Adrenal gland (tissue), 9 donors: ENCODE measurements at regions not wholly inside any gene's neighbourhood (a gene's known extent, or its start where the extent isn't known, plus 50 kb on each side); places are given as distances from the start of the nearest gene placed in this dataset.

Source experiments
- DNase-seq, 7 donors: peaks; one replicate each; pipeline ENCODE4 v3.0.0-alpha.2; 2019 to 2020
- H3K27ac ChIP-seq, 5 donors: fragments of 200-600 bp; sonication (generic) in 4 of 5; 1 replicate in 3 of 5; 2 replicates in 2 of 5; pipeline versions ENCODE4 v1.5.1 to v1.8.0; 2016 to 2020; ENCODE audit warnings: mild to moderate bottlenecking in 1 of 5
- H3K27me3 ChIP-seq: fragments of 200-600 bp; 2 replicates; pipeline ENCODE4 v1.8.0; 2021
- H3K36me3 ChIP-seq, 2 donors: fragments of 200-600 bp; replicated peaks in 1 of 2; 1 replicate in 1 of 2; 2 replicates in 1 of 2; pipeline versions ENCODE4 v1.5.1 to v1.8.0; 2018 to 2022
- H3K4me1 ChIP-seq, 2 donors: fragments of 200-600 bp; replicated peaks in 1 of 2; 1 replicate in 1 of 2; 2 replicates in 1 of 2; pipeline versions ENCODE4 v1.5.1 to v1.8.0; 2018 to 2021
- H3K4me3 ChIP-seq, 4 donors: fragments of 200-600 bp; sonication (generic) in 3 of 4; one replicate each; pipeline ENCODE4 v1.5.1; 2016 to 2018
- H3K9me3 ChIP-seq, 3 donors: fragments of 200-600 bp; sonication (generic) in 1 of 3; replicated peaks in 1 of 3; 1 replicate in 2 of 3; 2 replicates in 1 of 3; pipeline versions ENCODE4 v1.5.1 to v1.8.0; 2016 to 2021
- CTCF ChIP-seq, 6 experiments: fragments of 450-650 bp in 4 of 6; fragments of 200-600 bp in 2 of 6; sonication (generic) in 1 of 6; IDR thresholded peaks; 1 replicate in 5 of 6; 2 replicates in 1 of 6; pipeline versions ENCODE4 v1.5.1 to v1.8.0; 2016 to 2021; ENCODE audit warnings: antibody characterized with exemption in 6 of 6, mild to moderate bottlenecking in 2 of 6, moderate library complexity in 1 of 6
- POLR2A ChIP-seq, 2 donors: fragments of 450-650 bp; IDR thresholded peaks; one replicate each; pipeline ENCODE4 v1.6.1; 2017; ENCODE audit warnings: antibody characterized with exemption in 2 of 2, mild to moderate bottlenecking in 2 of 2, moderate library complexity in 1 of 2
- whole genome bisulfite sequencing, 4 donors: extraction: QIAGEN DNeasy Blood & Tissue Kit in 2 of 4; methylation state at CpG; one replicate each; pipeline versions ENCODE4 v1.1.5 to v1.1.7; 2013 to 2017; 5-methylcytosine and 5-hydroxymethylcytosine counted together
- intact Hi-C, 2 donors: fragments of 100-400 bp; cut with DNase I; formaldehyde crosslinking; loops; one replicate each; pipeline versions ENCODE4 v1.14.1 to v1.15.0; 2022 to 2023
- donor health status: healthy with polysubstance abuse.
- donor health status: Bipolar disorder and iron deficiency.
- donor health status: DM: yes; HTN: yes; CAD: no.
- donor health status: DM: no; HTN: no; CAD: no.
- donor health status: DM: no; HTN: no; CAD: no.

- Histone ChIP-seq H3K36me3 (no peaks in the 10 kb centered on the region), H3K27ac (no peak overlapping the region), H3K27me3 (no peaks in the 10 kb centered on the region), H3K4me1 (no peaks in the 10 kb centered on the region), H3K9me3 (no peaks in the 10 kb centered on the region), H3K4me3 (no peak overlapping the region)
- no peak for DNase-seq
- intact Hi-C loops: no loop called here
- TF ChIP-seq CTCF (IDR thresholded peaks at IDR 0.05): no peak
- TF ChIP-seq POLR2A (IDR thresholded peaks at IDR 0.05): no peak
- WGBS, 4 donors: 40 to 58% (median 48%) methylated on average over 4 of the region's 4 CpGs
These were observed 111.1 kb upstream of the NPY start for GRCh38 chr7:24172856-24173255.

GRCh38 chr7:24175603-24176002 is 108.4 kb upstream of the NPY start:
- H3K27me3 ChIP-seq: no peaks in the 10 kb centered on the region
- TF ChIP-seq POLR2A (IDR thresholded peaks at IDR 0.05): no peak
- no peak for TF ChIP-seq CTCF (IDR thresholded peaks at IDR 0.05)
- no peak for DNase-seq
- no peaks in the 10 kb centered on the region for H3K4me1 ChIP-seq
- H3K9me3 ChIP-seq: no peaks in the 10 kb centered on the region
- no peak overlapping the region for H3K27ac ChIP-seq
- H3K4me3 ChIP-seq: no peak overlapping the region
- 72 to 86% (median 78%) methylated on average over 6 of the region's 6 CpGs for WGBS, 4 donors
- intact Hi-C loops: no loop called here
- no peaks in the 10 kb centered on the region for H3K36me3 ChIP-seq

GRCh38 chr7:24178811-24179570 is 105.0 kb upstream of the NPY start:
- DNase-seq: no peak
- intact Hi-C loops: no loop called here
- H3K4me3 ChIP-seq: no peak overlapping the region
- no peaks in the 10 kb centered on the region for H3K4me1 ChIP-seq
- no peak overlapping the region for H3K27ac ChIP-seq
- H3K36me3 ChIP-seq: no peaks in the 10 kb centered on the region
- no peaks in the 10 kb centered on the region for H3K27me3 ChIP-seq
- TF ChIP-seq POLR2A (IDR thresholded peaks at IDR 0.05) (no peak), CTCF (IDR thresholded peaks at IDR 0.05) (no peak)
- WGBS, 4 donors: 88 to 94% (median 91%) methylated on average over 5 of the region's 5 CpGs
- no peaks in the 10 kb centered on the region for H3K9me3 ChIP-seq

- TF ChIP-seq POLR2A (IDR thresholded peaks at IDR 0.05): no peak
- TF ChIP-seq CTCF (IDR thresholded peaks at IDR 0.05): no peak
- DNase-seq: no peak
- Histone ChIP-seq H3K36me3 (no peaks in the 10 kb centered on the region), H3K4me3 (no peak overlapping the region), H3K27me3 (no peaks in the 10 kb centered on the region), H3K4me1 (no peaks in the 10 kb centered on the region), H3K9me3 (no peaks in the 10 kb centered on the region), H3K27ac (no peak overlapping the region)
- WGBS, 4 donors: 57 to 81% (median 70%) methylated on average over 3 of the region's 3 CpGs
- intact Hi-C loops: no loop called here
These were observed 92.6 kb upstream of the NPY start for GRCh38 chr7:24191362-24191761.
